ENCODE measurements at regions not wholly inside any gene's neighbourhood (a gene's known extent, or its start where the extent isn't known, plus 50 kb on each side); places are given as distances from the start of the nearest gene placed in this dataset.

GRCh38 chr4:71932941-71933340 lies 98.9 kb upstream of the NPFFR2 start:
- no peak for DNase-seq (ENCODE audit: low spot score)

GRCh38 chr4:71938776-71939175 lies 93.0 kb upstream of the NPFFR2 start:
- DNase-seq (ENCODE audit: low spot score), result no peak

DNA sequence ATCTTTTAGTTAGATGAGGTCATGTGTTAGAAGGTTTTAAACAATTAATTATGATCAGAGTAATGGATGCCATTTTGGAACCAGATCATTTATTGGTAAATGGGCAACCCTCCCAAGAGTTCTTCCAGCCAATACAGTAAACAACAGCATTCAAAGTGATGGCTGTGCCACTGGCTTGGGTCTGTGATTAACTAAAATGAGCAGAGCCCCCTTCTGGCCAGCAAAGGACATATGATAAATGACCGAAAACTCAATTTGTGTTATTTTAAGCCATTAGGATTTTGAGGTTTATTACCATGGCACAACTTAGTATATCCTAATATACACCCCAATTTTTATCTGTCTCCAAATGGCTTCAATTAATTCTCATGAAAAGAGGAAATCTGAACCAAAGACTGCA lies 90.8 kb upstream of the NPFFR2 start:
- peak; percentile 37 for DNase-seq (ENCODE audit: low spot score)

DNA sequence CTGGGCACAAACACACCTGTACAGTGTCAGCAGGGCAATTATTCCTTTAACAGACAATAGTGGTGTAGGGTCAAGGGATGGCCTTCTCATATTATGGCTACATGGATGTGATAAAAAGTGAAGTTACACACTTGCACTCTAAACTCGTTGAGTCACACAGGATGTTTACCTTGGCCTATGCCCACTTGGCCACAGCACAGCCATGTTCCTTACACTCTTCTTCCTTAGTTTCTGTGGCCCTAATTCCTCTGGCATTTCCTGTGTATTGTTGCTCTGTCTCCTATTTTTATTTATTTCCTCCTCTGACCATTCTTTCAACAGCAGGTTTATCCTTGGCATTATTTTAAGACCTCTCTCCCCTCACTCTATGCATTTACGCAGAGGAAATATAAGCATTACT lies 86.8 kb upstream of the NPFFR2 start:
- peak; percentile 52 for DNase-seq (ENCODE audit: low spot score)

DNA sequence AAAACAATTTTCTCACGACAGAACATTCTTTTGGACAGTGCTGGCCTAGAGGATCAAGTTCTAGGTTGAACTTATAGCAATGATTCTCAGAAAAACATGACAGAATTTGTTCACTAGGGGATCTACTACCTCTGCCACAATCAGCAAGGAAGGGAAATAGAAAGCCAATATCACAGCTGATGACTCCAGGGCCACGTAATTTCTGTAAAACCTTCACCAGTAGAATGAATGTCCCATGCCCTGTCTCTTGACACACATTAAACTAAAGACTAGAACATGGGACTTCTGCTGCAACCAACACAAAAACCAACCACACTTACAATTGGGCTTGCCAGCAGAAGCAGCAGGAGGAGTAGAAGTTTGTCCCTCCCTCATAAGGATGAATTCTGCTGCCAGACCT lies 86.0 kb upstream of the NPFFR2 start:
- no peak for DNase-seq (ENCODE audit: low spot score)

DNA sequence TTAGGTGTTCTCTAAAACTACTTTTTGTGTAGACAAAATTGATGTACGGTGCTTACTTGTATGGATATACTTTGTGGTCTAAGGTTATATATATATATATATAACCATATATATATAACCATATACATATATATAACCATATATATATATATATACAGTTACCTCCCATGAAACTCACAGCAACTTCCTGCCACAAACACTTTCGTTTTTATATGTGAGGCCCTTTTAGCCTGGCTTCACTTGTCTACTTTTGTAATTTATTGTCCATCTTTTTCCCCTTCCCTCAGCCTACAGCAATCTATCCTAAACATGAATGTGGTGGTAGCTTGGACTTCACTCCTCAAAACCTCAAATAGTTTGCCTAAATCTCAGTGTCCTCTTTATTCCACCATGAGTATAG lies 72.8 kb upstream of the NPFFR2 start:
- DNase-seq (ENCODE audit: low spot score), result no peak

GRCh38 chr4:71962622-71963264 lies 69.1 kb upstream of the NPFFR2 start:
- DNase-seq (ENCODE audit: low spot score), result no peak

- peak; percentile 49 for DNase-seq (ENCODE audit: low spot score)
Measured at GRCh38 chr4:71974681-71975080, 57.1 kb upstream of the NPFFR2 start.

GRCh38 chr4:71976523-71976922 lies 55.3 kb upstream of the NPFFR2 start:
- DNase-seq (ENCODE audit: low spot score), result no peak

- no peak for DNase-seq (ENCODE audit: low spot score)
Measured at GRCh38 chr4:71978210-71978835, 53.5 kb upstream of the NPFFR2 start.

- no peak for DNase-seq (ENCODE audit: low spot score)
Measured at GRCh38 chr4:71980976-71981375, 50.8 kb upstream of the NPFFR2 start.

Measured in H4 (cell line).